ENCODE measurements at regions not wholly inside any gene's neighbourhood (a gene's known extent, or its start where the extent isn't known, plus 50 kb on each side); places are given as distances from the start of the nearest gene placed in this dataset.

GRCh38 chr3:16790432-16791400 lies 94.0 kb upstream of the PLCL2 start:
- TF ChIP-seq, protein P1, sequence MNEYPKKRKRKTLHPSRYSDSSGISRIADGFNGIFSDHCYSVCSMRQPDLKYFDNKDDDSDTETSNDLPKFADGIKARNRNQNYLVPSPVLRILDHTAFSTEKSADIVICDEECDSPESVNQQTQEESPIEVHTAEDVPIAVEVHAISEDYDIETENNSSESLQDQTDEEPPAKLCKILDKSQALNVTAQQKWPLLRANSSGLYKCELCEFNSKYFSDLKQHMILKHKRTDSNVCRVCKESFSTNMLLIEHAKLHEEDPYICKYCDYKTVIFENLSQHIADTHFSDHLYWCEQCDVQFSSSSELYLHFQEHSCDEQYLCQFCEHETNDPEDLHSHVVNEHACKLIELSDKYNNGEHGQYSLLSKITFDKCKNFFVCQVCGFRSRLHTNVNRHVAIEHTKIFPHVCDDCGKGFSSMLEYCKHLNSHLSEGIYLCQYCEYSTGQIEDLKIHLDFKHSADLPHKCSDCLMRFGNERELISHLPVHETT (CRISPR knock-in tag; conservative IDR thresholded peaks at IDR 0.05 in 1 of 2, IDR thresholded peaks at IDR 0.05 in 1 of 2): no peak
- no peak for TF ChIP-seq POLR2A (conservative IDR thresholded peaks at IDR 0.05)
- no peak for TF ChIP-seq POLR2AphosphoS5 (IDR thresholded peaks at IDR 0.05; ENCODE audit: control insufficient read depth, insufficient read depth, low read depth, low read length)
- no peak for TF ChIP-seq IRF9 (tag; IDR thresholded peaks at IDR 0.05)
- TF ChIP-seq, protein P2, sequence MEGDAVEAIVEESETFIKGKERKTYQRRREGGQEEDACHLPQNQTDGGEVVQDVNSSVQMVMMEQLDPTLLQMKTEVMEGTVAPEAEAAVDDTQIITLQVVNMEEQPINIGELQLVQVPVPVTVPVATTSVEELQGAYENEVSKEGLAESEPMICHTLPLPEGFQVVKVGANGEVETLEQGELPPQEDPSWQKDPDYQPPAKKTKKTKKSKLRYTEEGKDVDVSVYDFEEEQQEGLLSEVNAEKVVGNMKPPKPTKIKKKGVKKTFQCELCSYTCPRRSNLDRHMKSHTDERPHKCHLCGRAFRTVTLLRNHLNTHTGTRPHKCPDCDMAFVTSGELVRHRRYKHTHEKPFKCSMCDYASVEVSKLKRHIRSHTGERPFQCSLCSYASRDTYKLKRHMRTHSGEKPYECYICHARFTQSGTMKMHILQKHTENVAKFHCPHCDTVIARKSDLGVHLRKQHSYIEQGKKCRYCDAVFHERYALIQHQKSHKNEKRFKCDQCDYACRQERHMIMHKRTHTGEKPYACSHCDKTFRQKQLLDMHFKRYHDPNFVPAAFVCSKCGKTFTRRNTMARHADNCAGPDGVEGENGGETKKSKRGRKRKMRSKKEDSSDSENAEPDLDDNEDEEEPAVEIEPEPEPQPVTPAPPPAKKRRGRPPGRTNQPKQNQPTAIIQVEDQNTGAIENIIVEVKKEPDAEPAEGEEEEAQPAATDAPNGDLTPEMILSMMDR (IDR thresholded peaks at IDR 0.05 in 2 of 3, conservative IDR thresholded peaks at IDR 0.05 in 1 of 3; ENCODE audit: insufficient read depth in 2 of 3, low read depth in 1 of 3, low read length in 3 of 3): no peak
- no peak for TF ChIP-seq RAD21 (CRISPR knock-in tag; conservative IDR thresholded peaks at IDR 0.05 in 1 of 2, IDR thresholded peaks at IDR 0.05 in 1 of 2)
- no peak for TF ChIP-seq ZNF740 (CRISPR knock-in tag; IDR thresholded peaks at IDR 0.05)
- no peak for TF ChIP-seq ZNF740 (tag; IDR thresholded peaks at IDR 0.05)
- TF ChIP-seq ZNF3 (CRISPR knock-in tag; IDR thresholded peaks at IDR 0.05): no peak
- TF ChIP-seq ATF1 (CRISPR knock-in tag; IDR thresholded peaks at IDR 0.05): no peak
- TF ChIP-seq ATF1 (tag; IDR thresholded peaks at IDR 0.05): no peak
- TF ChIP-seq, protein P3, sequence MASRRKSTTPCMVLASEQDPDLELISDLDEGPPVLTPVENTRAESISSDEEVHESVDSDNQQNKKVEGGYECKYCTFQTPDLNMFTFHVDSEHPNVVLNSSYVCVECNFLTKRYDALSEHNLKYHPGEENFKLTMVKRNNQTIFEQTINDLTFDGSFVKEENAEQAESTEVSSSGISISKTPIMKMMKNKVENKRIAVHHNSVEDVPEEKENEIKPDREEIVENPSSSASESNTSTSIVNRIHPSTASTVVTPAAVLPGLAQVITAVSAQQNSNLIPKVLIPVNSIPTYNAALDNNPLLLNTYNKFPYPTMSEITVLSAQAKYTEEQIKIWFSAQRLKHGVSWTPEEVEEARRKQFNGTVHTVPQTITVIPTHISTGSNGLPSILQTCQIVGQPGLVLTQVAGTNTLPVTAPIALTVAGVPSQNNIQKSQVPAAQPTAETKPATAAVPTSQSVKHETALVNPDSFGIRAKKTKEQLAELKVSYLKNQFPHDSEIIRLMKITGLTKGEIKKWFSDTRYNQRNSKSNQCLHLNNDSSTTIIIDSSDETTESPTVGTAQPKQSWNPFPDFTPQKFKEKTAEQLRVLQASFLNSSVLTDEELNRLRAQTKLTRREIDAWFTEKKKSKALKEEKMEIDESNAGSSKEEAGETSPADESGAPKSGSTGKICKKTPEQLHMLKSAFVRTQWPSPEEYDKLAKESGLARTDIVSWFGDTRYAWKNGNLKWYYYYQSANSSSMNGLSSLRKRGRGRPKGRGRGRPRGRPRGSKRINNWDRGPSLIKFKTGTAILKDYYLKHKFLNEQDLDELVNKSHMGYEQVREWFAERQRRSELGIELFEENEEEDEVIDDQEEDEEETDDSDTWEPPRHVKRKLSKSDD (conservative IDR thresholded peaks at IDR 0.05; ENCODE audit: low read length): no peak

Data from K562 (cell line).